ENCODE measurements at regions not wholly inside any gene's neighbourhood (a gene's known extent, or its start where the extent isn't known, plus 50 kb on each side); places are given as distances from the start of the nearest gene placed in this dataset.

- no peak overlapping the region for H3K4me3 Mint-ChIP-seq
- H3K4me1 Mint-ChIP-seq (ENCODE audit: low read depth), result no peaks in the 10 kb centered on the region
- no peak overlapping the region for H3K27ac Mint-ChIP-seq
- TF ChIP-seq, protein P1, sequence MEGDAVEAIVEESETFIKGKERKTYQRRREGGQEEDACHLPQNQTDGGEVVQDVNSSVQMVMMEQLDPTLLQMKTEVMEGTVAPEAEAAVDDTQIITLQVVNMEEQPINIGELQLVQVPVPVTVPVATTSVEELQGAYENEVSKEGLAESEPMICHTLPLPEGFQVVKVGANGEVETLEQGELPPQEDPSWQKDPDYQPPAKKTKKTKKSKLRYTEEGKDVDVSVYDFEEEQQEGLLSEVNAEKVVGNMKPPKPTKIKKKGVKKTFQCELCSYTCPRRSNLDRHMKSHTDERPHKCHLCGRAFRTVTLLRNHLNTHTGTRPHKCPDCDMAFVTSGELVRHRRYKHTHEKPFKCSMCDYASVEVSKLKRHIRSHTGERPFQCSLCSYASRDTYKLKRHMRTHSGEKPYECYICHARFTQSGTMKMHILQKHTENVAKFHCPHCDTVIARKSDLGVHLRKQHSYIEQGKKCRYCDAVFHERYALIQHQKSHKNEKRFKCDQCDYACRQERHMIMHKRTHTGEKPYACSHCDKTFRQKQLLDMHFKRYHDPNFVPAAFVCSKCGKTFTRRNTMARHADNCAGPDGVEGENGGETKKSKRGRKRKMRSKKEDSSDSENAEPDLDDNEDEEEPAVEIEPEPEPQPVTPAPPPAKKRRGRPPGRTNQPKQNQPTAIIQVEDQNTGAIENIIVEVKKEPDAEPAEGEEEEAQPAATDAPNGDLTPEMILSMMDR (IDR thresholded peaks at IDR 0.05), result no peak
- H3K36me3 Mint-ChIP-seq (ENCODE audit: low read depth), result no peaks in the 10 kb centered on the region
- no peaks in the 10 kb centered on the region for H3K9me3 Mint-ChIP-seq
- peaks cover 6% of the 10 kb centered on the region for H3K27me3 Mint-ChIP-seq (ENCODE audit: insufficient read depth)
- no peak for DNase-seq
Measured at GRCh38 chr6:166245148-166245547, 63.0 kb downstream of the PRR18 start.

DNA sequence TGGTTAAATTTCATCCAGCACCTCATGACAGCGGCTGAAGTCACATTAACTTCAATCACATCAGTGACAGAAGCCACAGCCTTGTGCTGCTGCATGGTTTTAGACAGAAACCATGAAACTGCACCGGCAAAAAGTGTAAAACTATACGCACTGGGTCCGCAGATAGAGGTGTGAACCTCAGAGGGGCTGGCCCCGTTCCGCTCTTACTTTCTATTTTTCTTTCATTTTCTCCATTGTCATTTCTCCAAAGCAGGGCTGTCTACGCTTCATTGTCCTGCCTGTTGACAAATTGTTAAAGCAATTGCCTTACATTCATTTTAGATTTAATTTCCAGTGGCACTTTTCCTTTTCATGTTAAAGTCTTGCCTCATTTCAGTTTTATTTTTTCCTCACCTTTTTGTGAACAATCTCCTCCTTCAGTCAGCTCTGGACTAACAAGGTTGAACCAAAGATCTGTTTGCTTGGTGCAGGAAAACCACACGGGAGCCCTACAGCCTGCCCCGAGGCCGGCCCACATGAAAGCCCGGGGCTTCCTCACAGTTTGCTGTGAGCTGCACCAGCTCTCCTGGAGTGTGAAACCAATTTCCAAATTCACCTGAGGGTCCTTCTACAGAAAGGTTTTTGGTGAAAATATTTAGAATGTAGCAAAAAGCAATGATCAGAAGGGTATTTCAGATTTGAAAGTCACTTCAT is 63.7 kb downstream of the PRR18 start:
- Mint-ChIP-seq H3K36me3 (ENCODE audit: low read depth) (no peaks in the 10 kb centered on the region), H3K27me3 (ENCODE audit: insufficient read depth) (peaks cover 6% of the 10 kb centered on the region), H3K27ac (no peak overlapping the region), H3K4me1 (ENCODE audit: low read depth) (no peaks in the 10 kb centered on the region), H3K9me3 (no peaks in the 10 kb centered on the region), H3K4me3 (peak overlapping the region; percentile 17; the same call in 1 of the 2 replicates)
- no peak for DNase-seq
- TF ChIP-seq, protein P1 (IDR thresholded peaks at IDR 0.05), result no peak

GRCh38 chr6:166242888-166243287 is 65.3 kb downstream of the PRR18 start:
- Mint-ChIP-seq H3K4me1 (ENCODE audit: low read depth) (no peaks in the 10 kb centered on the region), H3K9me3 (no peaks in the 10 kb centered on the region), H3K36me3 (ENCODE audit: low read depth) (no peaks in the 10 kb centered on the region), H3K27me3 (ENCODE audit: insufficient read depth) (peaks cover 6% of the 10 kb centered on the region), H3K27ac (no peak overlapping the region), H3K4me3 (no peak overlapping the region)
- TF ChIP-seq, protein P1 (IDR thresholded peaks at IDR 0.05), result no peak
- no peak for DNase-seq

- Mint-ChIP-seq H3K9me3 (no peaks in the 10 kb centered on the region), H3K27ac (no peak overlapping the region), H3K4me1 (ENCODE audit: low read depth) (no peaks in the 10 kb centered on the region), H3K4me3 (no peak overlapping the region), H3K27me3 (ENCODE audit: insufficient read depth) (peaks cover 6% of the 10 kb centered on the region), H3K36me3 (ENCODE audit: low read depth) (no peaks in the 10 kb centered on the region)
- DNase-seq, result no peak
- TF ChIP-seq, protein P1 (IDR thresholded peaks at IDR 0.05), result no peak
Measured at GRCh38 chr6:166241974-166242373, 66.2 kb downstream of the PRR18 start.

GRCh38 chr6:166240889-166241288 is 67.3 kb downstream of the PRR18 start:
- Mint-ChIP-seq H3K4me3 (no peak overlapping the region), H3K27me3 (ENCODE audit: insufficient read depth) (peaks cover 6% of the 10 kb centered on the region), H3K4me1 (ENCODE audit: low read depth) (no peaks in the 10 kb centered on the region), H3K27ac (no peak overlapping the region), H3K9me3 (peaks cover 5% of the 10 kb centered on the region), H3K36me3 (ENCODE audit: low read depth) (no peaks in the 10 kb centered on the region)
- DNase-seq, result no peak
- TF ChIP-seq, protein P1 (IDR thresholded peaks at IDR 0.05), result no peak

All from HFFc6 (cell line).